A673 (cell line): ENCODE measurements at regions not wholly inside any gene's neighbourhood (a gene's known extent, or its start where the extent isn't known, plus 50 kb on each side); places are given as distances from the start of the nearest gene placed in this dataset.

Experiments used
- CTCF ChIP-seq: fragments of 300-800, 200-600 bp; sonication (generic); conservative IDR thresholded peaks from 2 replicates; pipeline ENCODE4 v1.5.1; 2017; ENCODE audit warnings: low read depth, mild to moderate bottlenecking, antibody characterized with exemption, low read length, moderate library complexity, mixed read lengths
- EZH2 ChIP-seq: fragments of 200-600 bp; sonication (generic); IDR thresholded peaks from 2 replicates; pipeline ENCODE4 v1.6.1; 2017; ENCODE audit warnings: borderline replicate concordance, low read depth, mild to moderate bottlenecking, mixed read lengths, antibody characterized with exemption, low read length; ENCODE audit not compliant: poor library complexity, severe bottlenecking

- TF ChIP-seq CTCF (no peak), EZH2 (no peak)
Observed at GRCh38 chr17:65324611-65325342, 187.6 kb downstream of the RGS9 start.
